KMS-11 (cell line): ENCODE measurements at regions not wholly inside any gene's neighbourhood (a gene's known extent, or its start where the extent isn't known, plus 50 kb on each side); places are given as distances from the start of the nearest gene placed in this dataset.

ENCODE experiments used
- H2AFZ ChIP-seq: fragments of 200-600 bp; sonication (generic); 2 replicates; pipeline ENCODE4 v1.6.1; 2016; ENCODE audit warnings: antibody characterized with exemption, mixed run types, low read depth
- H3K27ac ChIP-seq: fragments of 200-600 bp; sonication (generic); 2 replicates; pipeline ENCODE4 v1.6.1; 2016; ENCODE audit warnings: mild to moderate bottlenecking, mixed run types
- H3K27me3 ChIP-seq: fragments of 200-600 bp; sonication (generic); 2 replicates; pipeline ENCODE4 v1.6.1; 2017; ENCODE audit warnings: mild to moderate bottlenecking, low read depth, mixed run types, moderate library complexity; ENCODE audit not compliant: insufficient read depth
- H3K36me3 ChIP-seq: fragments of 200-600 bp; sonication (generic); 2 replicates; pipeline ENCODE4 v1.6.1; 2017; ENCODE audit warnings: mild to moderate bottlenecking, mixed run types; ENCODE audit not compliant: insufficient read depth
- H3K4me1 ChIP-seq: fragments of 200-600 bp; sonication (generic); 2 replicates; pipeline ENCODE4 v1.6.1; 2016; ENCODE audit warnings: mild to moderate bottlenecking, low read depth, mixed run types; ENCODE audit not compliant: poor library complexity, severe bottlenecking
- H3K4me2 ChIP-seq: fragments of 200-600 bp; sonication (generic); 2 replicates; pipeline ENCODE4 v1.7.0; 2016; ENCODE audit warnings: mild to moderate bottlenecking, mixed run types
- H3K4me3 ChIP-seq: fragments of 200-600 bp; sonication (generic); IDR thresholded peaks from 2 replicates; pipeline ENCODE4 v1.6.1; 2017; ENCODE audit warnings: low read depth, low read length, mixed read lengths; ENCODE audit not compliant: insufficient read depth
- H3K79me2 ChIP-seq: fragments of 200-600 bp; sonication (generic); 2 replicates; pipeline ENCODE4 v1.6.1; 2016; ENCODE audit warnings: low read depth, mixed run types; ENCODE audit not compliant: insufficient read depth
- H3K9ac ChIP-seq: fragments of 200-600 bp; sonication (generic); 2 replicates; pipeline ENCODE4 v1.6.1; 2016; ENCODE audit warnings: mild to moderate bottlenecking, mixed run types
- H4K20me1 ChIP-seq: fragments of 200-600 bp; sonication (generic); 2 replicates; pipeline ENCODE4 v1.6.1; 2016; ENCODE audit warnings: mild to moderate bottlenecking, mixed run types; ENCODE audit not compliant: insufficient read depth
- TF ChIP-seq, protein P1 (sequence below): fragments of 200-600 bp; sonication (generic); conservative IDR thresholded peaks from 2 replicates; pipeline ENCODE4 v1.6.1; 2017; ENCODE audit warnings: low read depth, mild to moderate bottlenecking, antibody characterized with exemption, low read length, moderate library complexity, mixed read lengths

DNA sequence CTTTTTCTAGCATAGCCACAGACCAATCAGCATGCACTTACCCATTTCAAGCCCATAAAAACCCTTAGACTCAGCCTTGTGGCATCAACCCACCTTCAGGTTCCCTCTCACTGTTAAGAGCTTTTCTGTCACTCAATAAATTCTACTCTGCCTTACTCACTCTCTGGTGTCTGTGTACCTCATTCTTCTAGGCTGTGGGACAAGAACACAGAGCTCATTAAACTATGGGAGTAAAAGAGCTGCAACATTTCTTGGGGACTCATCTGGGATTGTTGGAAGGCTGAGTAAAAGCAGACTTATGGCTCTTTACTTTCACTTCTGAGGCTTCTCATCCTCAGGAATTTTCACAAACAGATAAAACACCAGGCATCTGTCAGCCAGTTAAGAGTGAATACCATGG is 879.3 kb downstream of the ROBO2 start:
- H3K4me1 ChIP-seq: no peaks in the 10 kb centered on the region
- H3K4me3 ChIP-seq: no peak overlapping the region
- TF ChIP-seq, protein P1, sequence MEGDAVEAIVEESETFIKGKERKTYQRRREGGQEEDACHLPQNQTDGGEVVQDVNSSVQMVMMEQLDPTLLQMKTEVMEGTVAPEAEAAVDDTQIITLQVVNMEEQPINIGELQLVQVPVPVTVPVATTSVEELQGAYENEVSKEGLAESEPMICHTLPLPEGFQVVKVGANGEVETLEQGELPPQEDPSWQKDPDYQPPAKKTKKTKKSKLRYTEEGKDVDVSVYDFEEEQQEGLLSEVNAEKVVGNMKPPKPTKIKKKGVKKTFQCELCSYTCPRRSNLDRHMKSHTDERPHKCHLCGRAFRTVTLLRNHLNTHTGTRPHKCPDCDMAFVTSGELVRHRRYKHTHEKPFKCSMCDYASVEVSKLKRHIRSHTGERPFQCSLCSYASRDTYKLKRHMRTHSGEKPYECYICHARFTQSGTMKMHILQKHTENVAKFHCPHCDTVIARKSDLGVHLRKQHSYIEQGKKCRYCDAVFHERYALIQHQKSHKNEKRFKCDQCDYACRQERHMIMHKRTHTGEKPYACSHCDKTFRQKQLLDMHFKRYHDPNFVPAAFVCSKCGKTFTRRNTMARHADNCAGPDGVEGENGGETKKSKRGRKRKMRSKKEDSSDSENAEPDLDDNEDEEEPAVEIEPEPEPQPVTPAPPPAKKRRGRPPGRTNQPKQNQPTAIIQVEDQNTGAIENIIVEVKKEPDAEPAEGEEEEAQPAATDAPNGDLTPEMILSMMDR: no peak
- H2AFZ ChIP-seq: no peak overlapping the region
- H3K9ac ChIP-seq: no peak overlapping the region
- no peaks in the 10 kb centered on the region for H3K27me3 ChIP-seq
- H4K20me1 ChIP-seq: no peaks in the 10 kb centered on the region
- no peak overlapping the region for H3K4me2 ChIP-seq
- H3K27ac ChIP-seq: no peak overlapping the region
- no peaks in the 10 kb centered on the region for H3K36me3 ChIP-seq
- no peaks in the 10 kb centered on the region for H3K79me2 ChIP-seq

GRCh38 chr3:77931255-77932009 is 891.5 kb downstream of the ROBO2 start:
- Histone ChIP-seq H3K27ac (no peak overlapping the region), H3K4me2 (no peak overlapping the region), H3K9ac (no peak overlapping the region), H2AFZ (no peak overlapping the region), H3K79me2 (no peaks in the 10 kb centered on the region), H3K4me1 (no peaks in the 10 kb centered on the region), H4K20me1 (no peaks in the 10 kb centered on the region), H3K27me3 (no peaks in the 10 kb centered on the region), H3K4me3 (no peak overlapping the region), H3K36me3 (no peaks in the 10 kb centered on the region)
- TF ChIP-seq, protein P1: no peak

DNA sequence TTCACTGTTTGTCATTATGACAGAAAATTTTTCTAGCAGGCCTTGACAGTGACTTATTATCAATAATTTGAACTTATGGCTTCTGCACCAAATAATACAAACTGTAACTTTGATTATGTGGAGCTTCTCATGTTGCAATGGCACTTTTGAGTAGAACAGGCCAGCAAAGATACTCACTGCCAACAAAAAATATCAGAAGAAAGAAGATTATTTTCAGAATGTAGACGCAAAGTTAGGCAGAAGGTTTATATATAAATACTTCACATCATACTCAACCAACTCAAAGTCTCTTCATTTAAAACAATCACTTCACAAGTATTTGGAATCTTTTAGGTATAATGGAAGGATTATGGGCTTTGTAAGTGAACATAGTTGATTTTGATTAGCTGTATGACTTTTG is 893.0 kb downstream of the ROBO2 start:
- TF ChIP-seq, protein P1: no peak
- Histone ChIP-seq H2AFZ (no peak overlapping the region), H3K27me3 (no peaks in the 10 kb centered on the region), H3K4me2 (no peak overlapping the region), H3K9ac (no peak overlapping the region), H3K79me2 (no peaks in the 10 kb centered on the region), H3K4me1 (no peaks in the 10 kb centered on the region), H3K4me3 (no peak overlapping the region), H3K27ac (no peak overlapping the region), H3K36me3 (no peaks in the 10 kb centered on the region), H4K20me1 (no peaks in the 10 kb centered on the region)

DNA sequence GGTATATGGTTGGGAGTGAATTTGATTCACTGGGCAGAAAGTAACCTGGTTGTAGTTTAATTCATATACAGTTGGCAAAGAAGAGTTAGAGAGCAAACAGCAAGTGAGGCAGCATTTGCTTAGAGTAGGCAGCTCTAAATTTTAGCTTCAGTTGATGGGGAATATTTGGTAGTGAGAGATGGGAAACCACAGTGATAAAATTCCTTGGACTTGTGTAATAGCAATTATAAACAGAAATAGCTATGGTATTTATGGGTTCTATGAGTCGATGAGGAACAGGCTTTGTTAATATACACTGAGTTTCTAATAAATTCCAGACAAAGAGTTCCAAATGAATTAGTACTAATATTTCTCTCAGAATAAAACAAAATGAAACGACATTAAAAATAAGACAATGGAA is 894.0 kb downstream of the ROBO2 start:
- no peaks in the 10 kb centered on the region for H3K27me3 ChIP-seq

More for the DNA sequence above, 894.0 kb downstream of the ROBO2 start:
- Histone ChIP-seq H2AFZ (no peak overlapping the region), H3K4me2 (no peak overlapping the region), H3K4me1 (no peaks in the 10 kb centered on the region), H3K9ac (no peak overlapping the region), H4K20me1 (no peaks in the 10 kb centered on the region), H3K36me3 (no peaks in the 10 kb centered on the region), H3K4me3 (no peak overlapping the region), H3K79me2 (no peaks in the 10 kb centered on the region), H3K27ac (no peak overlapping the region)
- TF ChIP-seq, protein P1: no peak
